HEK293T (cell line): ENCODE measurements at regions not wholly inside any gene's neighbourhood (a gene's known extent, or its start where the extent isn't known, plus 50 kb on each side); places are given as distances from the start of the nearest gene placed in this dataset.

Source experiments
- CTCF ChIA-PET: fragments of 350-600 bp; formaldehyde crosslinking; extraction: SDS; loops from one replicate; lab custom pipeline; 2021; ENCODE audit warnings: antibody characterized with exemption, inconsistent platforms; lab: Yijun Ruan, JAX
- POLR2A ChIA-PET: fragments of 350-600 bp; formaldehyde crosslinking; extraction: SDS; loops from one replicate; lab custom pipeline; 2020; ENCODE audit warnings: antibody characterized with exemption, inconsistent platforms; lab: Yijun Ruan, JAX
- DNase-seq: peaks from one replicate; pipeline ENCODE4 v3.0.0; 2012; ENCODE audit warnings: mixed read lengths; ENCODE audit errors: extremely low spot score
- ARNT ChIP-seq: fragments of 450-650 bp; IDR thresholded peaks from 2 replicates; pipeline ENCODE4 v1.6.1; 2017; ENCODE audit warnings: mild to moderate bottlenecking
- BHLHE40 ChIP-seq: fragments of 450-650 bp; IDR thresholded peaks from 2 replicates; pipeline ENCODE4 v1.6.1; 2016; ENCODE audit warnings: mild to moderate bottlenecking, moderate library complexity, borderline replicate concordance
- CTBP1 ChIP-seq: fragments of 450-650 bp; IDR thresholded peaks from 2 replicates; pipeline ENCODE4 v1.6.1; 2016; ENCODE audit warnings: borderline replicate concordance
- ELF4 ChIP-seq: fragments of 450-650 bp; IDR thresholded peaks from 2 replicates; pipeline ENCODE4 v1.6.1; 2017; ENCODE audit warnings: antibody characterized with exemption
- FOXA1 ChIP-seq: fragments of 450-650 bp; IDR thresholded peaks from 2 replicates; pipeline ENCODE4 v1.6.1; 2016; ENCODE audit warnings: mild to moderate bottlenecking
- FOXK2 ChIP-seq: fragments of 450-650 bp; IDR thresholded peaks from 2 replicates; pipeline ENCODE4 v1.6.1; 2016; ENCODE audit warnings: mild to moderate bottlenecking
- FOXM1 ChIP-seq: fragments of 450-650 bp; IDR thresholded peaks from 2 replicates; pipeline ENCODE4 v1.6.1; 2017; ENCODE audit warnings: mild to moderate bottlenecking, borderline replicate concordance
- HDGF ChIP-seq: fragments of 450-650 bp; IDR thresholded peaks from 2 replicates; pipeline ENCODE4 v1.6.1; 2017; ENCODE audit warnings: antibody characterized with exemption, borderline replicate concordance
- L3MBTL2 ChIP-seq: fragments of 450-650 bp; conservative IDR thresholded peaks from 2 replicates; pipeline ENCODE4 v1.6.1; 2016; ENCODE audit warnings: mild to moderate bottlenecking
- LEF1 ChIP-seq: fragments of 450-650 bp; IDR thresholded peaks from 2 replicates; pipeline ENCODE4 v1.6.1; 2017; ENCODE audit warnings: mild to moderate bottlenecking, borderline replicate concordance
- NFRKB ChIP-seq: fragments of 450-650 bp; IDR thresholded peaks from 2 replicates; pipeline ENCODE4 v1.6.1; 2016; ENCODE audit warnings: mild to moderate bottlenecking, moderate library complexity
- PKNOX1 ChIP-seq: fragments of 450-650 bp; IDR thresholded peaks from 2 replicates; pipeline ENCODE4 v1.6.1; 2016
- SP1 ChIP-seq: fragments of 450-650 bp; IDR thresholded peaks from 2 replicates; pipeline ENCODE4 v1.6.1; 2017
- SUZ12 ChIP-seq: fragments of 450-650 bp; IDR thresholded peaks from 2 replicates; pipeline ENCODE4 v1.6.1; 2016; ENCODE audit warnings: mild to moderate bottlenecking
- TARDBP ChIP-seq: fragments of 450-650 bp; IDR thresholded peaks from 2 replicates; pipeline ENCODE4 v1.6.1; 2016
- ZNF384 ChIP-seq: fragments of 450-650 bp; IDR thresholded peaks from 2 replicates; pipeline ENCODE4 v1.6.1; 2016

DNA sequence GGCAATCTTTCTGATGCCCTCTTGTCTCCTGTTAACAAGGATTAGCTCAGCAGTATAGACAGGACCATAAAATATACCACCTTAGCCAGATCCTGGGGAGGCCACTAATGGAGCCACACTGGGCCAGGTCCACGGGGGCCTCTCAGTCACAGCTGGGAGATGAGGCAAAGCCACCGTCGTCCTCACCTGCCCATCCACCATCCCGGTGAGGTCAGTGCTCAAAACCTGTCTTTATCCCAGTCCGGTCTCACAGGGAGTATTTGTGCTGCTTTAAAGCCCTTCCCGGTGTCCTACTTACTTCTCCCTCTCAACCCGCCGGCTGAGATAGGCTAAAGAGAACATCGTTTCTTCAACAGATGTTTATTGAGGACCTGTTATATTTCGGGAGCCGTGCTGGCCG is 104.3 kb downstream of the EDN3 start:
- POLR2A ChIA-PET: no interaction called here
- DNase-seq: no peak
- TF ChIP-seq FOXA1 (no peak), BHLHE40 (no peak), NFRKB (no peak), ZNF384 (no peak), FOXK2 (no peak), PKNOX1 (no peak)
- CTCF ChIA-PET: interaction anchor here (1.2 kb wide), 2 partner anchors 11 to 192 kb away, joined by 3 to 6 read pairs; no protein-coding TSS in a partner anchor

DNA sequence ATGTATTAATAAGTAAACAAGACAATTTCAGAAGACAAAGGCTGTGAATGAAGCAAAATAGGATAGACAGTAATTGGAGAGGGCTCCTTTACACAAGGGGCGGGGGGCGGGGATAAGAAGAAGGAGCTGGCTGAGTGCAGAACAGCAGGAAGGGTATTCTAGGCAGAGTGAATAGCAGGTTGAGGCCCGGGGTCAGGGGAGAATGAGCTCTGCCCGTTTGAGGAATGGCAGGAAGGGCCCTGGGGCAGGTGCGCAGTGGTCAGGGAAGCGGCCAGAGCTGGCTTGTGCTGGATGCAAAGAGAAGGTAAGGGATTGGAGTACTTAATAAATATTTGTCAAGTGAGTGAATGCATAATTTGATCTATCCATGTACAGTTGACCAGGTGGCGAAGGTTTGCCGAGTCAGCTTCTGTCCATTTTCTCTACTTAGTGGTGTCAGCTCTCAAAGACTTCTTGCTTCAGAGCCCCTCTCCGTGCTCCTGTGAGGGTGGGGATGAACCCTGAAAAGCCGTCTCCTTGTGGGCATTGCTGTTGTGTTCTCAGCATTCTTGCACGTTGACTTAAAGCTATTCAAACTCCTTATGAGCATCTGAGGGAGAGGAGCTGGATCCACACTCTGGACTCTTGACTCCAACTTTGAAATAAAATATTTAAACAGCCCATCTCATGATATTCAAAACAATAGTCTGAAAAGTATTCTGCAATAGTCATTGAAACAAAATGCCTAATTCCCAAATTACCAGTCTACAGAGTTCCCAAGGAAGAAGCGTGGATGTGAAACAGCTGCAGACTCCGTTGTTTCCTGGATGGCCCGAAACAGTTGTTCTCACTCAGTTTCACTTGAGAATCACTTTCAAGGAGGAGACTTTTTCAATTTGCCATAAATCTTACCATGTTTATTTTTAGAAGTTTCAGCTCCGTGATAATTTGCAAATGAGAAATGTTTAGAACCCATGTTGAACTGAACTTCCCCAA is 105.1 kb downstream of the EDN3 start:
- POLR2A ChIA-PET: no interaction called here
- no peak for DNase-seq
- TF ChIP-seq HDGF (no peak), PKNOX1 (no peak), FOXA1 (no peak), TARDBP (no peak), ARNT (no peak), SP1 (no peak), L3MBTL2 (no peak), CTBP1 (no peak), SUZ12 (no peak), NFRKB (no peak), ZNF384 (no peak), LEF1 (no peak), FOXM1 (no peak), FOXK2 (no peak), BHLHE40 (no peak), ELF4 (no peak)
- CTCF ChIA-PET: no interaction called here

DNA sequence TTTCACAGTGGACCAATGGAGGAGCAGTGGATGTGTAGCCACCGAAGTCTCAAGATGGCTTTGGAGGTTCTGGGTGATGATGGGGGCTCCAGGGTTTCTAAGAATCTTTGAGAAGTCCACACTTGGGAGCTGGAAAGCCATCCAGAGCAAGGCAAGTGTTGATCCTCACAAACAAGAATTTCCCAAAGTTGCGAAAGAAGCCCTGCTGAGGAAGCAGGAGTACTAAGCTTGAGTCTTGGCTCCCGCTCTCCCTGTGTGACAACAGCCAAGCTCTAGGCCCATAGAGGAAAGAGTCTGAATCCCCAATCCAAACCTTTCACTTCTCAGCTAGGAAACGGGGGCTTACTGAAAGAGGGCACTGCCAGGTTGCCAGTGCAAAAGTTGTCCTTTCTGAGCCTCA is 106.0 kb downstream of the EDN3 start:
- no peak for TF ChIP-seq BHLHE40
- CTCF ChIA-PET: no interaction called here
- POLR2A ChIA-PET: no interaction called here
- no peak for DNase-seq

DNA sequence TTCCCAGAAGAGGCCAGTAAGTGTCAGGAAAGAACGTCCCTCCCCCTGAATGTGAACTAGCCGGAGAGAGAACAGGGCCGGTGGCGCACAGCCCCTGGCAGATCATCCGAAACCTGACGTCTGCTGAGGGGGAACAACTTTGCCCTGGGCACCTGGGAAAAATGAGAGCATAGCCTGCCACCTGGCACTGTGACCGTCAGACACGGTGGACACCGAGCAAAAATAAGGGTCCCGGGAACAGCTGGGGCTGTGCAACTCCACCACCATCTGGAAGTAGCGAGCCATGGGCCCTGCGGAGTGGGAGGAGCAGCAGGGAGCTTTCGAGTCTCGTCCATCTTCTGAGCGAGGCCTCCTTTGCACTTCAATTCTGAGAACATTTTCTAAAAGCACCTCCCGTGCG is 110.8 kb downstream of the EDN3 start:
- DNase-seq: no peak
- no peak for TF ChIP-seq FOXA1
- TF ChIP-seq LEF1: no peak
- TF ChIP-seq ZNF384: no peak
- no peak for TF ChIP-seq SUZ12
- no peak for TF ChIP-seq SP1
- TF ChIP-seq HDGF: no peak
- no peak for TF ChIP-seq TARDBP
- no peak for TF ChIP-seq ELF4
- no peak for TF ChIP-seq CTBP1
- CTCF ChIA-PET: no interaction called here
- POLR2A ChIA-PET: no interaction called here

- POLR2A ChIA-PET: no interaction called here
- CTCF ChIA-PET: no interaction called here
- DNase-seq: no peak
- TF ChIP-seq ZNF384 (no peak), L3MBTL2 (no peak), CTBP1 (no peak), FOXA1 (no peak), NFRKB (no peak), ARNT (no peak), BHLHE40 (no peak), SP1 (no peak), PKNOX1 (no peak), SUZ12 (no peak), TARDBP (no peak), LEF1 (no peak), HDGF (no peak), FOXK2 (no peak)
Observed at GRCh38 chr20:59411589-59411988, 111.2 kb downstream of the EDN3 start.

- CTCF ChIA-PET: no interaction called here
- TF ChIP-seq FOXM1: no peak
- TF ChIP-seq BHLHE40: no peak
- no peak for TF ChIP-seq ELF4
- TF ChIP-seq ARNT: no peak
- no peak for TF ChIP-seq TARDBP
- no peak for TF ChIP-seq SUZ12
- no peak for TF ChIP-seq LEF1
- no peak for TF ChIP-seq FOXK2
- TF ChIP-seq L3MBTL2: no peak
- no peak for TF ChIP-seq SP1
- TF ChIP-seq NFRKB: no peak
- no peak for TF ChIP-seq PKNOX1
- TF ChIP-seq ZNF384: no peak
- no peak for TF ChIP-seq FOXA1
- no peak for TF ChIP-seq HDGF
- no peak for TF ChIP-seq CTBP1
- no peak for DNase-seq
- POLR2A ChIA-PET: no interaction called here
Observed at GRCh38 chr20:59412181-59412580, 111.8 kb downstream of the EDN3 start.
